C4-2B (cell line): ENCODE measurements at regions not wholly inside any gene's neighbourhood (a gene's known extent, or its start where the extent isn't known, plus 50 kb on each side); places are given as distances from the start of the nearest gene placed in this dataset.
A peak's percentile ranks its signal among the peaks of the same experiment; 100 is the strongest.

ENCODE experiments used
- H3K27ac ChIP-seq: fragments of 450-650 bp; 2 replicates; pipeline ENCODE4 v1.5.1; 2017
- CTCF ChIP-seq: fragments of 450-650 bp; conservative IDR thresholded peaks from 2 replicates; pipeline ENCODE4 v1.5.1; 2017; ENCODE audit warnings: mild to moderate bottlenecking
- ZFX ChIP-seq: fragments of 450-650 bp; IDR thresholded peaks from 2 replicates; pipeline ENCODE4 v1.6.1; 2017

GRCh38 chr10:107546986-107547385, 382.5 kb upstream of the SORCS1 start:
- H3K27ac ChIP-seq = no peak overlapping the region
- no peak for TF ChIP-seq CTCF
- no peak for TF ChIP-seq ZFX

GRCh38 chr10:107546284-107546683, 381.8 kb upstream of the SORCS1 start:
- TF ChIP-seq ZFX = no peak
- TF ChIP-seq CTCF = no peak
- H3K27ac ChIP-seq = no peak overlapping the region

DNA sequence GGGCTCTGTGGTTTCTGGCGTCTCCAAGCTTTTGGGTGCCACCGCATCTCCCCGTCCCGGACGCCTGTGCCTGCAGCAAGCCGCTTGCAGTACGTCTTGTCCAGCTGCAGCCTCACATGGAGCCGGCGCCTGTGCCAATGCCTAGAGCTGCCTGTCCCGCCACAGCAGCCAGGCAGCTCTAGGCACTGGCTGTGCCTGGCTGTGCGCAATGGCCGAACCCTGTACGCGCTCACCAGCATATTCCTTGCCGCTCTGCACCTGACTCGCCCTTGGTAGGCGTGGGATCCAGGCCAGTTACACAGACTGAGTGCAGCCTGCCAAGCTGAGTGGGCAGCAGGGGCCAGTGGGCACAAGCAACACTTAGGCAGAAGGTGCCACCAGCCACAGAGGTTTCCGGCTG, 381.2 kb upstream of the SORCS1 start:
- TF ChIP-seq CTCF (no peak), ZFX (no peak)
- H3K27ac ChIP-seq = no peak overlapping the region

GRCh38 chr10:107544706-107545520, 380.4 kb upstream of the SORCS1 start:
- no peak for TF ChIP-seq CTCF
- no peak for TF ChIP-seq ZFX
- H3K27ac ChIP-seq = no peak overlapping the region

DNA sequence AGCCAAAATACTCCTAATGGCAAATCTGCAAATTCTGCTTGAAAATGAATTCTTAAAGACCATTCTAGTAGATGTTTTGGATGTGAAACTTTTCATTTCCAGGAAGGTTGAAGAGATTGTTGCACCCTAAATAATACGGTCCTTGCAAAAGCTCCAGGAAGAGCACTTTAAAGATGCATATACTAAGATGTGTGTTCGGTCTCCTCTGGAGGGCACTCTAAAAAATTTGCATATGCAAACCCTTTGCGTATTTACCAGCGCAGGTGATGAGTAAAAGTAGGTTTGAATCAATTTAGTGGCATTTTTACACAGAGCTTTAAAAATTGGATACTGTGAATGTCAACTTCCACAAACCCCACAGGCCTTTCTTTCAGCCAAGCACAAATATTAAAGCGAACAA, 378.1 kb upstream of the SORCS1 start:
- TF ChIP-seq CTCF = 0 out of 2 replicates have a peak, but pooled peaks have one; percentile 5
- TF ChIP-seq ZFX = no peak
- no peak overlapping the region for H3K27ac ChIP-seq

GRCh38 chr10:107542016-107542415, 377.5 kb upstream of the SORCS1 start:
- no peak overlapping the region for H3K27ac ChIP-seq
- TF ChIP-seq CTCF (no peak), ZFX (no peak)

DNA sequence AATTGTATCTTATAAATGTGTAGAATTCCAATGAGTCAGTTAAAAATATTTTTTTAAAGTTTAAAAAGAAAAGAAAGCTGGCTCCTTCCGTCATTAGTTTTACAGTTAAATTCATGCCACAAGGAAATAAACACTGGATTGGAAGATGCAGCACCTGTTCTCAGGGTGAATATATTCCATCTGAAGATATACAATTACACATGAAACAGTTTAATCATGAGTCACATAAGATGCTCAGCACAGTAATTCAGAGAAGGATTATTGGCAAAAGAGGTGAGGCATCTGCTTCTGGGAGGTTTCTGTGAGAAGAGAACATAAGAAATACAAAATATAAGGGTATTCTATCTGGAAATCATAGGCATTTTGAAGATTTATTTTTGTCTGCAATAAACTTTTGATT, 376.5 kb upstream of the SORCS1 start:
- H3K27ac ChIP-seq = no peak overlapping the region
- no peak for TF ChIP-seq ZFX
- TF ChIP-seq CTCF = no peak
